ENCODE measurements at regions not wholly inside any gene's neighbourhood (a gene's known extent, or its start where the extent isn't known, plus 50 kb on each side); places are given as distances from the start of the nearest gene placed in this dataset.

DNA sequence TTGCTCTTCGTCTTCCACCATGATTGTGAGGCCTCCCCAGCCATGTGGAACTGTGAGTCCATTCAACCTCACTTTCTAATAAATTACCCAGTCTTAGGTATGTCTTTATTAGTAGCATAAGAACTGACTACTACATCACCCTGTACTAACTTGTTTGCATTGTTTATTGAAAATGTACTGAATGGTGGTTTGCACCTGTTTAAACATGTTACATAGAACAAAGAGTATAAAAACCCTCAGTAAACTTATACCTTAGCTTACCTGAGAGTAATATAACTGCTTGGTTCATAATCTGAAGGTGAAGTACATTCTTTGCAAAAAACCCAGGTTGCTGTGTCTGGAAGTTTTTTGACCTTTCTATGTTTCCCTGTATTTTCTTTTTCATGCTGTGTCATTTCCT, 777.8 kb downstream of the TBC1D32 start:
- TF ChIP-seq GLIS2 (tag by site-specific recombination; IDR thresholded peaks at IDR 0.05) (no peak), ZNF514 (tag by site-specific recombination; IDR thresholded peaks at IDR 0.05) (no peak), SP2 (tag by site-specific recombination; IDR thresholded peaks at IDR 0.05) (no peak), ZNF302 (tag by site-specific recombination; IDR thresholded peaks at IDR 0.05; ENCODE audit: low read depth) (no peak), ZNF701 (tag by site-specific recombination; IDR thresholded peaks at IDR 0.05) (no peak), ZNF311 (tag by site-specific recombination; IDR thresholded peaks at IDR 0.05; ENCODE audit: borderline replicate concordance) (no peak), ZNF621 (tag by site-specific recombination; IDR thresholded peaks at IDR 0.05) (no peak), YY1 (tag by site-specific recombination; IDR thresholded peaks at IDR 0.05) (no peak), ZNF18 (tag by site-specific recombination; IDR thresholded peaks at IDR 0.05) (no peak), ZNF529 (tag by site-specific recombination; IDR thresholded peaks at IDR 0.05; ENCODE audit: insufficient replicate concordance) (no peak), ZNF354C (tag by site-specific recombination; IDR thresholded peaks at IDR 0.05; ENCODE audit: borderline replicate concordance, low read depth) (no peak), SP3 (tag by site-specific recombination; IDR thresholded peaks at IDR 0.05) (no peak), ZNF561 (tag by site-specific recombination; IDR thresholded peaks at IDR 0.05; ENCODE audit: borderline replicate concordance) (no peak)
- Histone ChIP-seq H3K4me1 (ENCODE audit: control insufficient read depth, insufficient read depth, low read length) (no peaks in the 10 kb centered on the region), H3K4me3 (ENCODE audit: low read depth, low read length) (no peak overlapping the region), H3K36me3 (ENCODE audit: control insufficient read depth in 2 of 2, insufficient read depth in 1 of 2, low read length in 2 of 2) (no peaks in the 10 kb centered on the region), H3K9me3 (ENCODE audit: control insufficient read depth, insufficient read depth, low read depth, low read length) (no peaks in the 10 kb centered on the region), H3K27ac (ENCODE audit: extremely low read depth, low read depth, low read length) (no peak overlapping the region)
- ChIA-PET CTCF (no interaction called here), POLR2A (no interaction called here)

DNA sequence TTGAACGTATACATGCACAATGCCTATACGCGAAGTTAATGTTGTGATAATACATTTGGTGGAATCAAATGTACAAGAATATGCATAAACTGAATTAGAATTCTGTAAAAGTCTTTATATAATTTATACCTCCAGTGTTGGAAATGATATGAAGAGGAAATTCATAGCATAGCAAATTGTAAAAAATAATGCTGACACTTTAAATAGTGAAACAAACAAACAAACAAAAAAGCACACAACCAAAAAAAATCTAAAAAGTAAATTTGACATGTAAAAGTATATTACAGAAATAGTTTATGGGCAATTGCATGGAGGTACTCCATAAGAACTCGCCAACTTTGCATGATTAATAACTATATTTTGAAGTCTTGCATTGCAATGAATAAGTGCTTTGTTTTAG, 780.9 kb downstream of the TBC1D32 start:
- ChIA-PET POLR2A (no interaction called here), CTCF (no interaction called here)
- H3K36me3 ChIP-seq (ENCODE audit: control insufficient read depth in 2 of 2, insufficient read depth in 1 of 2, low read length in 2 of 2), result no peaks in the 10 kb centered on the region
- TF ChIP-seq ZNF626 (tag by site-specific recombination; IDR thresholded peaks at IDR 0.05) (no peak), ZNF223 (tag by site-specific recombination; IDR thresholded peaks at IDR 0.05) (no peak), ZNF239 (tag by site-specific recombination; IDR thresholded peaks at IDR 0.05) (no peak), ZNF362 (tag by site-specific recombination; IDR thresholded peaks at IDR 0.05) (no peak), ZNF121 (tag by site-specific recombination; IDR thresholded peaks at IDR 0.05) (no peak), ZBTB1 (tag by site-specific recombination; IDR thresholded peaks at IDR 0.05) (no peak), ZNF658 (tag by site-specific recombination; IDR thresholded peaks at IDR 0.05) (no peak)
- H3K4me1 ChIP-seq (ENCODE audit: control insufficient read depth, insufficient read depth, low read length), result no peaks in the 10 kb centered on the region
- H3K27ac ChIP-seq (ENCODE audit: extremely low read depth, low read depth, low read length), result no peak overlapping the region
- H3K9me3 ChIP-seq (ENCODE audit: control insufficient read depth, insufficient read depth, low read depth, low read length), result no peaks in the 10 kb centered on the region
- no peak overlapping the region for H3K4me3 ChIP-seq (ENCODE audit: low read depth, low read length)

- Histone ChIP-seq H3K27ac (ENCODE audit: extremely low read depth, low read depth, low read length) (no peak overlapping the region), H3K4me1 (ENCODE audit: control insufficient read depth, insufficient read depth, low read length) (no peaks in the 10 kb centered on the region), H3K36me3 (ENCODE audit: control insufficient read depth in 2 of 2, insufficient read depth in 1 of 2, low read length in 2 of 2) (no peaks in the 10 kb centered on the region), H3K9me3 (ENCODE audit: control insufficient read depth, insufficient read depth, low read depth, low read length) (no peaks in the 10 kb centered on the region), H3K4me3 (ENCODE audit: low read depth, low read length) (no peak overlapping the region)
- CTCF ChIA-PET, result no interaction called here
- POLR2A ChIA-PET, result no interaction called here
- TF ChIP-seq FEZF1 (tag by site-specific recombination; IDR thresholded peaks at IDR 0.05) (no peak), ZBTB26 (tag by site-specific recombination; optimal IDR thresholded peaks at IDR 0.05) (no peak), ZBTB10 (tag by site-specific recombination; IDR thresholded peaks at IDR 0.05) (no peak)
- TF ChIP-seq, protein P1, sequence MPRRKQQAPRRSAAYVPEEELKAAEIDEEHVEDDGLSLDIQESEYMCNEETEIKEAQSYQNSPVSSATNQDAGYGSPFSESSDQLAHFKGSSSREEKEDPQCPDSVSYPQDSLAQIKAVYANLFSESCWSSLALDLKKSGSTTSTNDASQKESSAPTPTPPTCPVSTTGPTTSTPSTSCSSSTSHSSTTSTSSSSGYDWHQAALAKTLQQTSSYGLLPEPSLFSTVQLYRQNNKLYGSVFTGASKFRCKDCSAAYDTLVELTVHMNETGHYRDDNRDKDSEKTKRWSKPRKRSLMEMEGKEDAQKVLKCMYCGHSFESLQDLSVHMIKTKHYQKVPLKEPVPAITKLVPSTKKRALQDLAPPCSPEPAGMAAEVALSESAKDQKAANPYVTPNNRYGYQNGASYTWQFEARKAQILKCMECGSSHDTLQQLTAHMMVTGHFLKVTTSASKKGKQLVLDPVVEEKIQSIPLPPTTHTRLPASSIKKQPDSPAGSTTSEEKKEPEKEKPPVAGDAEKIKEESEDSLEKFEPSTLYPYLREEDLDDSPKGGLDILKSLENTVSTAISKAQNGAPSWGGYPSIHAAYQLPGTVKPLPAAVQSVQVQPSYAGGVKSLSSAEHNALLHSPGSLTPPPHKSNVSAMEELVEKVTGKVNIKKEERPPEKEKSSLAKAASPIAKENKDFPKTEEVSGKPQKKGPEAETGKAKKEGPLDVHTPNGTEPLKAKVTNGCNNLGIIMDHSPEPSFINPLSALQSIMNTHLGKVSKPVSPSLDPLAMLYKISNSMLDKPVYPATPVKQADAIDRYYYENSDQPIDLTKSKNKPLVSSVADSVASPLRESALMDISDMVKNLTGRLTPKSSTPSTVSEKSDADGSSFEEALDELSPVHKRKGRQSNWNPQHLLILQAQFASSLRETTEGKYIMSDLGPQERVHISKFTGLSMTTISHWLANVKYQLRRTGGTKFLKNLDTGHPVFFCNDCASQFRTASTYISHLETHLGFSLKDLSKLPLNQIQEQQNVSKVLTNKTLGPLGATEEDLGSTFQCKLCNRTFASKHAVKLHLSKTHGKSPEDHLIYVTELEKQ (tag by site-specific recombination; IDR thresholded peaks at IDR 0.05; ENCODE audit: borderline replicate concordance), result no peak
Measured at GRCh38 chr6:120545353-120545752, 788.9 kb downstream of the TBC1D32 start.

Measured in HEK293 (cell line).